CD14-positive monocyte (primary cell): ENCODE measurements at regions not wholly inside any gene's neighbourhood (a gene's known extent, or its start where the extent isn't known, plus 50 kb on each side); places are given as distances from the start of the nearest gene placed in this dataset.

Experiments used
- DNase-seq, 3 donors: peaks; one replicate each; pipeline ENCODE4 v3.0.0-alpha.2; 2011 to 2022
- H2AFZ ChIP-seq: 2 replicates; pipeline ENCODE4 v1.6.0; 2012; ENCODE audit warnings: mild to moderate bottlenecking, low read depth, low read length, inconsistent platforms; ENCODE audit not compliant: insufficient read depth, poor library complexity, severe bottlenecking
- H3K27ac ChIP-seq, 2 donors: 1 replicate in 1 of 2; 2 replicates in 1 of 2; pipeline ENCODE4 v1.5.1; 2012 to 2013; ENCODE audit warnings: low read length in 2 of 2, control low read depth in 1 of 2, inconsistent platforms in 1 of 2, low read depth in 1 of 2, mild to moderate bottlenecking in 1 of 2
- H3K27me3 ChIP-seq, 2 donors: one replicate each; pipeline versions ENCODE4 v1.6.0 to v1.6.1; 2011 to 2013; ENCODE audit warnings: low read length in 2 of 2; ENCODE audit not compliant: control insufficient read depth in 2 of 2, insufficient read depth in 2 of 2
- H3K36me3 ChIP-seq, 2 donors: replicated peaks in 1 of 2; 1 replicate in 1 of 2; 2 replicates in 1 of 2; pipeline versions ENCODE4 v1.5.1 to v1.6.1; 2012 to 2013; ENCODE audit warnings: low read length in 2 of 2, control low read depth in 1 of 2, inconsistent platforms in 1 of 2, mild to moderate bottlenecking in 1 of 2; ENCODE audit not compliant: insufficient read depth in 2 of 2, control insufficient read depth in 1 of 2
- H3K4me1 ChIP-seq, 2 donors: 1 replicate in 1 of 2; 2 replicates in 1 of 2; pipeline versions ENCODE4 v1.5.1 to v1.6.1; 2012 to 2013; ENCODE audit warnings: low read length in 2 of 2, control low read depth in 1 of 2, inconsistent platforms in 1 of 2, mild to moderate bottlenecking in 1 of 2, moderate library complexity in 1 of 2; ENCODE audit not compliant: insufficient read depth in 2 of 2, control insufficient read depth in 1 of 2
- H3K4me2 ChIP-seq: replicated peaks from 2 replicates; pipeline ENCODE3; 2012; ENCODE audit warnings: low read length, moderate library complexity, mild to moderate bottlenecking; ENCODE audit not compliant: poor library complexity, severe bottlenecking; ENCODE audit errors: extremely low read depth
- H3K4me3 ChIP-seq, 3 experiments: fragments of 200-600 bp in 1 of 3; sonication (generic) in 1 of 3; replicated peaks in 1 of 3; 1 replicate in 2 of 3; 2 replicates in 1 of 3; pipeline ENCODE4 v1.5.1; 2011 to 2013; ENCODE audit warnings: low read length in 3 of 3, mild to moderate bottlenecking in 3 of 3, control low read depth in 2 of 3, low read depth in 2 of 3, inconsistent platforms in 1 of 3, moderate library complexity in 1 of 3
- H3K79me2 ChIP-seq: 2 replicates; pipeline ENCODE4 v1.6.0; 2012; ENCODE audit warnings: mild to moderate bottlenecking, control low read depth, inconsistent platforms, low read length, moderate library complexity; ENCODE audit not compliant: insufficient read depth
- H3K9ac ChIP-seq: 2 replicates; pipeline ENCODE4 v1.6.0; 2017; ENCODE audit warnings: low read length, mild to moderate bottlenecking; ENCODE audit not compliant: insufficient read depth, poor library complexity, severe bottlenecking
- H3K9me3 ChIP-seq, 2 donors: replicated peaks in 1 of 2; 1 replicate in 1 of 2; 2 replicates in 1 of 2; pipeline versions ENCODE4 v1.5.1 to v1.6.1; 2012 to 2013; ENCODE audit warnings: low read length in 2 of 2, control low read depth in 1 of 2; ENCODE audit not compliant: control insufficient read depth in 1 of 2, insufficient read depth in 1 of 2
- H4K20me1 ChIP-seq: 2 replicates; pipeline ENCODE4 v1.6.0; 2012; ENCODE audit warnings: mild to moderate bottlenecking, low read length, control low read depth, moderate library complexity; ENCODE audit not compliant: insufficient read depth
- H3K27ac Mint-ChIP-seq, 7 donors: one replicate each; pipeline ENCODE4 v1.8.0; 2020; ENCODE audit warnings: mild to moderate bottlenecking in 7 of 7, mixed read lengths in 7 of 7, moderate library complexity in 6 of 7, inconsistent platforms in 2 of 7
- H3K27me3 Mint-ChIP-seq, 3 donors: one replicate each; pipeline ENCODE4 v1.8.0; 2021 to 2022; ENCODE audit warnings: low read depth in 3 of 3, mild to moderate bottlenecking in 3 of 3, mixed read lengths in 3 of 3, moderate library complexity in 3 of 3, inconsistent platforms in 1 of 3
- H3K36me3 Mint-ChIP-seq, 2 donors: one replicate each; pipeline ENCODE4 v1.8.0; 2020; ENCODE audit warnings: mixed read lengths in 2 of 2, inconsistent platforms in 1 of 2, mild to moderate bottlenecking in 1 of 2
- H3K4me1 Mint-ChIP-seq: one replicate; pipeline ENCODE4 v1.8.0; 2020; ENCODE audit warnings: mild to moderate bottlenecking, mixed read lengths
- H3K4me3 Mint-ChIP-seq, 2 donors: one replicate each; pipeline ENCODE4 v1.8.0; 2020; ENCODE audit warnings: mild to moderate bottlenecking in 2 of 2, mixed read lengths in 2 of 2, moderate library complexity in 1 of 2
- H3K9me3 Mint-ChIP-seq, 7 donors: one replicate each; pipeline ENCODE4 v1.8.0; 2020 to 2022; ENCODE audit warnings: mixed read lengths in 7 of 7, mild to moderate bottlenecking in 6 of 7, moderate library complexity in 6 of 7, inconsistent platforms in 2 of 7
- CTCF ChIP-seq: fragments of 200-600 bp; IDR thresholded peaks from one replicate; pipeline ENCODE4 v1.8.0; 2022; ENCODE audit warnings: antibody characterized with exemption, mild to moderate bottlenecking
- WGBS: methylation state at CpG from one replicate; pipeline ENCODE4 v1.1.5; 2013; ENCODE audit warnings: missing lambda C conversion rate; ENCODE audit not compliant: insufficient coverage; 5-methylcytosine and 5-hydroxymethylcytosine counted together
- intact Hi-C, 2 donors: fragments of 100-400 bp; cut with micrococcal nuclease; formaldehyde crosslinking; loops; one replicate each; pipeline versions ENCODE4 v1.15.0 to v1.15.1; 2023

- no peaks in the 10 kb centered on the region for H3K4me1 ChIP-seq
- no peak overlapping the region for H3K4me2 ChIP-seq
- H3K27me3 ChIP-seq, result no peaks in the 10 kb centered on the region
- Mint-ChIP-seq H3K36me3 (no peaks in the 10 kb centered on the region), H3K27me3 (no peaks in the 10 kb centered on the region), H3K27ac (no peak overlapping the region), H3K9me3 (peaks cover 2 to 21% (median 9%) of the 10 kb centered on the region in 7 donors), H3K4me3 (no peak overlapping the region), H3K4me1 (no peaks in the 10 kb centered on the region)
- no peak overlapping the region for H3K4me3 ChIP-seq
- no peak for DNase-seq
- H3K9me3 ChIP-seq, result peaks cover 7 to 15% of the 10 kb centered on the region in 2 donors
- H2AFZ ChIP-seq, result no peak overlapping the region
- H3K9ac ChIP-seq, result no peak overlapping the region
- H3K79me2 ChIP-seq, result no peaks in the 10 kb centered on the region
- intact Hi-C loops, result no loop called here
- WGBS, result no CpG with 5 or more reads among the region's 1 CpG
- no peaks in the 10 kb centered on the region for H3K36me3 ChIP-seq
- H3K27ac ChIP-seq, result no peak overlapping the region
- no peak for TF ChIP-seq CTCF
- H4K20me1 ChIP-seq, result no peaks in the 10 kb centered on the region
Measured at GRCh38 chr12:77522247-77522646, 308.4 kb upstream of the NAV3 start.

GRCh38 chr12:77521508-77522115 lies 309.1 kb upstream of the NAV3 start:
- WGBS, result no CpG with 5 or more reads among the region's 1 CpG
- peaks cover 1 to 21% (median 7%) of the 10 kb centered on the region in 7 donors for H3K9me3 Mint-ChIP-seq
- Histone ChIP-seq H3K27ac (no peak overlapping the region), H3K9ac (no peak overlapping the region), H3K36me3 (no peaks in the 10 kb centered on the region), H3K27me3 (no peaks in the 10 kb centered on the region), H2AFZ (no peak overlapping the region), H3K4me3 (no peak overlapping the region), H3K9me3 (peaks cover 7 to 15% of the 10 kb centered on the region in 2 donors), H3K79me2 (no peaks in the 10 kb centered on the region), H3K4me1 (no peaks in the 10 kb centered on the region), H4K20me1 (no peaks in the 10 kb centered on the region), H3K4me2 (no peak overlapping the region)
- no peak for DNase-seq
- H3K4me3 Mint-ChIP-seq, result no peak overlapping the region
- H3K4me1 Mint-ChIP-seq, result no peaks in the 10 kb centered on the region
- no peaks in the 10 kb centered on the region for H3K36me3 Mint-ChIP-seq
- no peak overlapping the region for H3K27ac Mint-ChIP-seq
- H3K27me3 Mint-ChIP-seq, result no peaks in the 10 kb centered on the region
- no peak for TF ChIP-seq CTCF
- intact Hi-C loops, result no loop called here
